ENCODE measurements at regions not wholly inside any gene's neighbourhood (a gene's known extent, or its start where the extent isn't known, plus 50 kb on each side); places are given as distances from the start of the nearest gene placed in this dataset.

GRCh38 chr22:48366056-48366455 lies 1461.6 kb downstream of the BRD1 start:
- H3K36me3 ChIP-seq (ENCODE audit: insufficient read depth): no peaks in the 10 kb centered on the region
- H3K79me2 ChIP-seq (replicated peaks; ENCODE audit: insufficient read depth): no peaks in the 10 kb centered on the region
- no peaks in the 10 kb centered on the region for H4K20me1 ChIP-seq (replicated peaks; ENCODE audit: insufficient read depth)
- Mint-ChIP-seq H3K4me1 (peaks cover 24% of the 10 kb centered on the region), H3K4me3 (no peak overlapping the region), H3K27ac (no peak overlapping the region), H3K9me3 (no peaks in the 10 kb centered on the region; the same call in 2 of the 3 replicates), H3K27me3 (ENCODE audit: insufficient read depth, low read depth, poor library complexity) (peaks cover 7% of the 10 kb centered on the region), H3K36me3 (ENCODE audit: low read depth) (no peaks in the 10 kb centered on the region)
- H3K4me3 ChIP-seq: no peak overlapping the region
- no peaks in the 10 kb centered on the region for H3F3A ChIP-seq (replicated peaks; ENCODE audit: low read depth)
- no peaks in the 10 kb centered on the region for H3K9me2 ChIP-seq (ENCODE audit: insufficient read depth)
- no peak overlapping the region for H3K27ac ChIP-seq (ENCODE audit: low read depth)
- peaks cover 11% of the 10 kb centered on the region; the same call in 1 of the 2 replicates for H3K4me1 ChIP-seq (ENCODE audit: insufficient read depth)
- no peaks in the 10 kb centered on the region for H3K27me3 ChIP-seq (ENCODE audit: insufficient read depth)
- no peak overlapping the region for H3K4me2 ChIP-seq
- H2AFZ ChIP-seq: no peak overlapping the region
- ATAC-seq: no peak
- no peak for TF ChIP-seq JUNB (IDR thresholded peaks at IDR 0.05; ENCODE audit: unreplicated experiment)
- TF ChIP-seq, protein P1, sequence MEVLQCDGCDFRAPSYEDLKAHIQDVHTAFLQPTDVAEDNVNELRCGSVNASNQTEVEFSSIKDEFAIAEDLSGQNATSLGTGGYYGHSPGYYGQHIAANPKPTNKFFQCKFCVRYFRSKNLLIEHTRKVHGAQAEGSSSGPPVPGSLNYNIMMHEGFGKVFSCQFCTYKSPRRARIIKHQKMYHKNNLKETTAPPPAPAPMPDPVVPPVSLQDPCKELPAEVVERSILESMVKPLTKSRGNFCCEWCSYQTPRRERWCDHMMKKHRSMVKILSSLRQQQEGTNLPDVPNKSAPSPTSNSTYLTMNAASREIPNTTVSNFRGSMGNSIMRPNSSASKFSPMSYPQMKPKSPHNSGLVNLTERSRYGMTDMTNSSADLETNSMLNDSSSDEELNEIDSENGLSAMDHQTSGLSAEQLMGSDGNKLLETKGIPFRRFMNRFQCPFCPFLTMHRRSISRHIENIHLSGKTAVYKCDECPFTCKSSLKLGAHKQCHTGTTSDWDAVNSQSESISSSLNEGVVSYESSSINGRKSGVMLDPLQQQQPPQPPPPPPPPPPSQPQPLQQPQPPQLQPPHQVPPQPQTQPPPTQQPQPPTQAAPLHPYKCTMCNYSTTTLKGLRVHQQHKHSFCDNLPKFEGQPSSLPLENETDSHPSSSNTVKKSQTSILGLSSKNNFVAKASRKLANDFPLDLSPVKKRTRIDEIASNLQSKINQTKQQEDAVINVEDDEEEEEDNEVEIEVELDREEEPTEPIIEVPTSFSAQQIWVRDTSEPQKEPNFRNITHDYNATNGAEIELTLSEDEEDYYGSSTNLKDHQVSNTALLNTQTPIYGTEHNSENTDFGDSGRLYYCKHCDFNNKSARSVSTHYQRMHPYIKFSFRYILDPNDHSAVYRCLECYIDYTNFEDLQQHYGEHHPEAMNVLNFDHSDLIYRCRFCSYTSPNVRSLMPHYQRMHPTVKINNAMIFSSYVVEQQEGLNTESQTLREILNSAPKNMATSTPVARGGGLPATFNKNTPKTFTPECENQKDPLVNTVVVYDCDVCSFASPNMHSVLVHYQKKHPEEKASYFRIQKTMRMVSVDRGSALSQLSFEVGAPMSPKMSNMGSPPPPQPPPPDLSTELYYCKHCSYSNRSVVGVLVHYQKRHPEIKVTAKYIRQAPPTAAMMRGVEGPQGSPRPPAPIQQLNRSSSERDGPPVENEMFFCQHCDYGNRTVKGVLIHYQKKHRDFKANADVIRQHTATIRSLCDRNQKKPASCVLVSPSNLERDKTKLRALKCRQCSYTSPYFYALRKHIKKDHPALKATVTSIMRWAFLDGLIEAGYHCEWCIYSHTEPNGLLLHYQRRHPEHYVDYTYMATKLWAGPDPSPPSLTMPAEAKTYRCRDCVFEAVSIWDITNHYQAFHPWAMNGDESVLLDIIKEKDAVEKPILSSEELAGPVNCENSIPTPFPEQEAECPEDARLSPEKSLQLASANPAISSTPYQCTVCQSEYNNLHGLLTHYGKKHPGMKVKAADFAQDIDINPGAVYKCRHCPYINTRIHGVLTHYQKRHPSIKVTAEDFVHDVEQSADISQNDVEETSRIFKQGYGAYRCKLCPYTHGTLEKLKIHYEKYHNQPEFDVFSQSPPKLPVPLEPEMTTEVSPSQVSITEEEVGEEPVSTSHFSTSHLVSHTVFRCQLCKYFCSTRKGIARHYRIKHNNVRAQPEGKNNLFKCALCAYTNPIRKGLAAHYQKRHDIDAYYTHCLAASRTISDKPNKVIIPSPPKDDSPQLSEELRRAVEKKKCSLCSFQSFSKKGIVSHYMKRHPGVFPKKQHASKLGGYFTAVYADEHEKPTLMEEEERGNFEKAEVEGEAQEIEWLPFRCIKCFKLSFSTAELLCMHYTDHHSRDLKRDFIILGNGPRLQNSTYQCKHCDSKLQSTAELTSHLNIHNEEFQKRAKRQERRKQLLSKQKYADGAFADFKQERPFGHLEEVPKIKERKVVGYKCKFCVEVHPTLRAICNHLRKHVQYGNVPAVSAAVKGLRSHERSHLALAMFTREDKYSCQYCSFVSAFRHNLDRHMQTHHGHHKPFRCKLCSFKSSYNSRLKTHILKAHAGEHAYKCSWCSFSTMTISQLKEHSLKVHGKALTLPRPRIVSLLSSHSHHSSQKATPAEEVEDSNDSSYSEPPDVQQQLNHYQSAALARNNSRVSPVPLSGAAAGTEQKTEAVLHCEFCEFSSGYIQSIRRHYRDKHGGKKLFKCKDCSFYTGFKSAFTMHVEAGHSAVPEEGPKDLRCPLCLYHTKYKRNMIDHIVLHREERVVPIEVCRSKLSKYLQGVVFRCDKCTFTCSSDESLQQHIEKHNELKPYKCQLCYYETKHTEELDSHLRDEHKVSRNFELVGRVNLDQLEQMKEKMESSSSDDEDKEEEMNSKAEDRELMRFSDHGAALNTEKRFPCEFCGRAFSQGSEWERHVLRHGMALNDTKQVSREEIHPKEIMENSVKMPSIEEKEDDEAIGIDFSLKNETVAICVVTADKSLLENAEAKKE (CRISPR knock-in tag; IDR thresholded peaks at IDR 0.05): no peak
- no peak for TF ChIP-seq ETS1 (IDR thresholded peaks at IDR 0.05)
- no peak for TF ChIP-seq NANOG (IDR thresholded peaks at IDR 0.05; ENCODE audit: borderline replicate concordance)
- TF ChIP-seq EZH2phosphoT487 (IDR thresholded peaks at IDR 0.05; ENCODE audit: unreplicated experiment): no peak
- no peak for TF ChIP-seq REST (IDR thresholded peaks at IDR 0.05; ENCODE audit: unreplicated experiment)
- no peak for TF ChIP-seq STAT1 (IDR thresholded peaks at IDR 0.05; ENCODE audit: unreplicated experiment)
- no peak for TF ChIP-seq ZNF114 (CRISPR knock-in tag; IDR thresholded peaks at IDR 0.05)
- TF ChIP-seq, protein P2, sequence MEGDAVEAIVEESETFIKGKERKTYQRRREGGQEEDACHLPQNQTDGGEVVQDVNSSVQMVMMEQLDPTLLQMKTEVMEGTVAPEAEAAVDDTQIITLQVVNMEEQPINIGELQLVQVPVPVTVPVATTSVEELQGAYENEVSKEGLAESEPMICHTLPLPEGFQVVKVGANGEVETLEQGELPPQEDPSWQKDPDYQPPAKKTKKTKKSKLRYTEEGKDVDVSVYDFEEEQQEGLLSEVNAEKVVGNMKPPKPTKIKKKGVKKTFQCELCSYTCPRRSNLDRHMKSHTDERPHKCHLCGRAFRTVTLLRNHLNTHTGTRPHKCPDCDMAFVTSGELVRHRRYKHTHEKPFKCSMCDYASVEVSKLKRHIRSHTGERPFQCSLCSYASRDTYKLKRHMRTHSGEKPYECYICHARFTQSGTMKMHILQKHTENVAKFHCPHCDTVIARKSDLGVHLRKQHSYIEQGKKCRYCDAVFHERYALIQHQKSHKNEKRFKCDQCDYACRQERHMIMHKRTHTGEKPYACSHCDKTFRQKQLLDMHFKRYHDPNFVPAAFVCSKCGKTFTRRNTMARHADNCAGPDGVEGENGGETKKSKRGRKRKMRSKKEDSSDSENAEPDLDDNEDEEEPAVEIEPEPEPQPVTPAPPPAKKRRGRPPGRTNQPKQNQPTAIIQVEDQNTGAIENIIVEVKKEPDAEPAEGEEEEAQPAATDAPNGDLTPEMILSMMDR (conservative IDR thresholded peaks at IDR 0.05; ENCODE audit: low read depth in 2 of 2): no peak
- no peak for TF ChIP-seq POLR2AphosphoS5 (IDR thresholded peaks at IDR 0.05; ENCODE audit: low read depth)
- TF ChIP-seq CREB1 (CRISPR knock-in tag; IDR thresholded peaks at IDR 0.05; ENCODE audit: low read depth): no peak
- TF ChIP-seq ZNF331 (CRISPR knock-in tag; IDR thresholded peaks at IDR 0.05; ENCODE audit: low read depth): no peak
- TF ChIP-seq EZH2 (IDR thresholded peaks at IDR 0.05; ENCODE audit: low read depth, unreplicated experiment): no peak
- DNase-seq (ENCODE audit: low spot score): no peak

Measured in GM23338 (cell line).